Glutamatergic neuron (in vitro differentiated cells): ENCODE measurements at regions not wholly inside any gene's neighbourhood (a gene's known extent, or its start where the extent isn't known, plus 50 kb on each side); places are given as distances from the start of the nearest gene placed in this dataset.

Experiments
- DNase-seq: peaks from one replicate; pipeline ENCODE4 v3.0.0; 2022
- H3K27ac Mint-ChIP-seq: one replicate; pipeline ENCODE4 v1.8.0; 2020; ENCODE audit warnings: mild to moderate bottlenecking, mixed read lengths, inconsistent platforms; ENCODE audit not compliant: unreplicated experiment
- H3K27me3 Mint-ChIP-seq: one replicate; pipeline ENCODE4 v1.8.0; 2020; ENCODE audit warnings: mild to moderate bottlenecking, moderate library complexity, mixed read lengths, inconsistent platforms; ENCODE audit not compliant: unreplicated experiment
- H3K36me3 Mint-ChIP-seq: one replicate; pipeline ENCODE4 v1.8.0; 2020; ENCODE audit warnings: mild to moderate bottlenecking, mixed read lengths, inconsistent platforms; ENCODE audit not compliant: unreplicated experiment
- H3K4me1 Mint-ChIP-seq: one replicate; pipeline ENCODE4 v1.8.0; 2020; ENCODE audit warnings: mild to moderate bottlenecking, low read depth, mixed read lengths, inconsistent platforms; ENCODE audit not compliant: unreplicated experiment
- H3K4me3 Mint-ChIP-seq: one replicate; pipeline ENCODE4 v1.8.0; 2020; ENCODE audit warnings: mild to moderate bottlenecking, mixed read lengths, inconsistent platforms; ENCODE audit not compliant: unreplicated experiment
- H3K9me3 Mint-ChIP-seq: one replicate; pipeline ENCODE4 v1.8.0; 2020; ENCODE audit warnings: mild to moderate bottlenecking, moderate library complexity, mixed read lengths, inconsistent platforms; ENCODE audit not compliant: unreplicated experiment
- CTCF ChIP-seq: fragments of 200-600 bp; sonication (generic); IDR thresholded peaks from one replicate; pipeline ENCODE4 v1.5.0; 2021; ENCODE audit not compliant: partially characterized antibody, unreplicated experiment

GRCh38 chr9:87305151-87305550 is 192.5 kb upstream of the DAPK1 start:
- no peak for TF ChIP-seq CTCF
- Mint-ChIP-seq H3K9me3 (peaks cover 7% of the 10 kb centered on the region), H3K4me3 (no peak overlapping the region), H3K27me3 (peaks cover 3% of the 10 kb centered on the region), H3K36me3 (no peaks in the 10 kb centered on the region), H3K27ac (no peak overlapping the region), H3K4me1 (peaks cover 8% of the 10 kb centered on the region)
- DNase-seq, result peak; percentile 18

GRCh38 chr9:87306006-87306405 is 191.7 kb upstream of the DAPK1 start:
- DNase-seq, result no peak
- Mint-ChIP-seq H3K4me1 (peaks cover 8% of the 10 kb centered on the region), H3K27ac (no peak overlapping the region), H3K36me3 (no peaks in the 10 kb centered on the region), H3K9me3 (peaks cover 7% of the 10 kb centered on the region), H3K27me3 (peaks cover 3% of the 10 kb centered on the region), H3K4me3 (no peak overlapping the region)
- no peak for TF ChIP-seq CTCF

GRCh38 chr9:87307848-87308247 is 189.8 kb upstream of the DAPK1 start:
- Mint-ChIP-seq H3K27ac (no peak overlapping the region), H3K27me3 (peaks cover 3% of the 10 kb centered on the region)

GRCh38 chr9:87309236-87309635 is 188.4 kb upstream of the DAPK1 start:
- H3K36me3 Mint-ChIP-seq, result no peaks in the 10 kb centered on the region

More at GRCh38 chr9:87307848-87308247, 189.8 kb upstream of the DAPK1 start:
- Mint-ChIP-seq H3K4me3 (no peak overlapping the region), H3K9me3 (peaks cover 7% of the 10 kb centered on the region), H3K4me1 (peaks cover 8% of the 10 kb centered on the region), H3K36me3 (no peaks in the 10 kb centered on the region)
- no peak for DNase-seq
- TF ChIP-seq CTCF, result no peak

More at GRCh38 chr9:87309236-87309635, 188.4 kb upstream of the DAPK1 start:
- peaks cover 3% of the 10 kb centered on the region for H3K27me3 Mint-ChIP-seq
- H3K9me3 Mint-ChIP-seq, result peaks cover 6% of the 10 kb centered on the region
- no peak overlapping the region for H3K4me3 Mint-ChIP-seq
- no peak overlapping the region for H3K27ac Mint-ChIP-seq
- no peak for DNase-seq
- no peak for TF ChIP-seq CTCF
- H3K4me1 Mint-ChIP-seq, result peaks cover 8% of the 10 kb centered on the region
